ENCODE measurements at regions not wholly inside any gene's neighbourhood (a gene's known extent, or its start where the extent isn't known, plus 50 kb on each side); places are given as distances from the start of the nearest gene placed in this dataset.
A peak's percentile ranks its signal among the peaks of the same experiment; 100 is the strongest.
"Not testable (repeated sequence)": the region's sequence is repeated elsewhere in the genome, so short reads cannot be mapped to it uniquely, and the experiment has no call there.

GRCh38 chr19:24029941-24030636 is 56.9 kb upstream of the ZNF254 start:
- no peak overlapping the region for H3K4me3 ChIP-seq (ENCODE audit: low read length)
- H3K4me1 ChIP-seq (ENCODE audit: control insufficient read depth, insufficient read depth, low read length) = peaks cover 2% of the 10 kb centered on the region
- no peaks in the 10 kb centered on the region for H3K27me3 ChIP-seq (ENCODE audit: control insufficient read depth, insufficient read depth, low read length)
- H3K4me2 ChIP-seq (ENCODE audit: low read length) = no peak overlapping the region
- no peaks in the 10 kb centered on the region for H3K9me3 ChIP-seq (replicated peaks; ENCODE audit: low read length)
- no peaks in the 10 kb centered on the region for H3K36me3 ChIP-seq (ENCODE audit: insufficient read depth, low read length)
- H3K9ac ChIP-seq (ENCODE audit: low read depth, low read length) = no peak overlapping the region

GRCh38 chr19:24032651-24033050 is 54.3 kb upstream of the ZNF254 start:
- Histone ChIP-seq H3K9ac (ENCODE audit: low read depth, low read length) (peak overlapping the region; percentile 63), H3K4me1 (ENCODE audit: control insufficient read depth, insufficient read depth, low read length) (peaks cover 4% of the 10 kb centered on the region), H3K36me3 (ENCODE audit: insufficient read depth, low read length) (peaks cover 14% of the 10 kb centered on the region), H3K4me3 (ENCODE audit: low read length) (peak overlapping the region; percentile 100), H3K4me2 (ENCODE audit: low read length) (peak overlapping the region; percentile 81), H3K27me3 (ENCODE audit: control insufficient read depth, insufficient read depth, low read length) (no peaks in the 10 kb centered on the region), H3K9me3 (replicated peaks; ENCODE audit: low read length) (no peaks in the 10 kb centered on the region)

- H3K27me3 ChIP-seq (ENCODE audit: control insufficient read depth, insufficient read depth, low read length) = no peaks in the 10 kb centered on the region
- H3K9ac ChIP-seq (ENCODE audit: low read depth, low read length) = peak overlapping the region; percentile 98
- H3K4me2 ChIP-seq (ENCODE audit: low read length) = peak overlapping the region; percentile 81
- H3K4me1 ChIP-seq (ENCODE audit: control insufficient read depth, insufficient read depth, low read length) = peaks cover 4% of the 10 kb centered on the region
- peak overlapping the region; percentile 100 for H3K4me3 ChIP-seq (ENCODE audit: low read length)
- H3K9me3 ChIP-seq (replicated peaks; ENCODE audit: low read length) = no peaks in the 10 kb centered on the region
- H3K36me3 ChIP-seq (ENCODE audit: insufficient read depth, low read length) = peaks cover 22% of the 10 kb centered on the region
These were observed 53.6 kb upstream of the ZNF254 start for GRCh38 chr19:24033301-24033962.

GRCh38 chr19:24033963-24034342 is 53.0 kb upstream of the ZNF254 start:
- H3K27me3 ChIP-seq (ENCODE audit: control insufficient read depth, insufficient read depth, low read length) = no peaks in the 10 kb centered on the region
- peak overlapping the region; percentile 80 for H3K4me2 ChIP-seq (ENCODE audit: low read length)
- H3K36me3 ChIP-seq (ENCODE audit: insufficient read depth, low read length) = peaks cover 27% of the 10 kb centered on the region
- H3K9me3 ChIP-seq (replicated peaks; ENCODE audit: low read length) = no peaks in the 10 kb centered on the region
- H3K4me3 ChIP-seq (ENCODE audit: low read length) = peak overlapping the region; percentile 100
- peaks cover 4% of the 10 kb centered on the region for H3K4me1 ChIP-seq (ENCODE audit: control insufficient read depth, insufficient read depth, low read length)
- H3K9ac ChIP-seq (ENCODE audit: low read depth, low read length) = peak overlapping the region; percentile 98

- not testable (repeated sequence) for H3K27me3 ChIP-seq (ENCODE audit: control insufficient read depth, insufficient read depth, low read length); H3K9ac ChIP-seq (ENCODE audit: low read depth, low read length); H3K9me3 ChIP-seq (replicated peaks; ENCODE audit: low read length); H3K4me1 ChIP-seq (ENCODE audit: control insufficient read depth, insufficient read depth, low read length)
- Histone ChIP-seq H3K4me2 (ENCODE audit: low read length) (peak overlapping the region; percentile 80), H3K4me3 (ENCODE audit: low read length) (peak overlapping the region; percentile 100), H3K36me3 (ENCODE audit: insufficient read depth, low read length) (peaks cover 27% of the 10 kb centered on the region)
These were observed 51.6 kb upstream of the ZNF254 start for GRCh38 chr19:24035261-24035880.

Small RNAs in the stretch of these regions (small RNA-seq; reads per million reads assigned to genes)
- gene RNA5-8SP4 = 1.6 reads per million, percentile 57 among the genes with 10 or more reads in this experiment
